CD8-positive, alpha-beta memory T cell (primary cell): ENCODE measurements at regions not wholly inside any gene's neighbourhood (a gene's known extent, or its start where the extent isn't known, plus 50 kb on each side); places are given as distances from the start of the nearest gene placed in this dataset.

Experiments
- CTCF ChIA-PET: fragments of 350-600 bp; sonication (Branson Sonifier 250); formaldehyde crosslinking; loops from one replicate; lab custom pipeline; 2021; ENCODE audit warnings: antibody characterized with exemption; lab: Charles Lee
- POLR2A ChIA-PET: fragments of 350-600 bp; sonication (Branson Sonifier 250); formaldehyde crosslinking; loops from one replicate; lab custom pipeline; 2021; ENCODE audit warnings: antibody characterized with exemption; lab: Charles Lee
- DNase-seq, 5 donors: peaks; one replicate each; pipeline versions ENCODE4 v3.0.0 to v3.0.0-alpha.2; 2020 to 2022; ENCODE audit warnings: mixed read lengths in 1 of 5
- H3K27ac ChIP-seq: one replicate; pipeline ENCODE4 v1.7.0; 2013; ENCODE audit warnings: low read depth, mild to moderate bottlenecking, low read length, moderate library complexity
- H3K27me3 ChIP-seq: 2 replicates; pipeline ENCODE4 v1.7.0; 2013; ENCODE audit warnings: low read length, mild to moderate bottlenecking; ENCODE audit not compliant: insufficient read depth, poor library complexity, severe bottlenecking
- H3K36me3 ChIP-seq: 2 replicates; pipeline ENCODE4 v1.7.0; 2013; ENCODE audit warnings: mild to moderate bottlenecking, low read length, moderate library complexity; ENCODE audit not compliant: insufficient read depth
- H3K4me1 ChIP-seq: 2 replicates; pipeline ENCODE4 v1.7.0; 2013; ENCODE audit warnings: mild to moderate bottlenecking, low read length, moderate library complexity; ENCODE audit not compliant: insufficient read depth
- H3K4me3 ChIP-seq: 2 replicates; pipeline ENCODE4 v1.7.0; 2013; ENCODE audit warnings: mild to moderate bottlenecking, low read length
- H3K9me3 ChIP-seq: 2 replicates; pipeline ENCODE4 v1.7.0; 2013; ENCODE audit warnings: mild to moderate bottlenecking, low read length
- H3K27ac Mint-ChIP-seq, 8 donors: one replicate each; pipeline ENCODE4 v1.8.0; 2020 to 2021; ENCODE audit warnings: mixed read lengths in 8 of 8, mild to moderate bottlenecking in 6 of 8, inconsistent platforms in 3 of 8, moderate library complexity in 3 of 8
- H3K27me3 Mint-ChIP-seq, 2 donors: one replicate each; pipeline ENCODE4 v1.8.0; 2020 to 2021; ENCODE audit warnings: mixed read lengths in 2 of 2, mild to moderate bottlenecking in 1 of 2, moderate library complexity in 1 of 2
- H3K36me3 Mint-ChIP-seq, 3 donors: one replicate each; pipeline ENCODE4 v1.8.0; 2020 to 2021; ENCODE audit warnings: mixed read lengths in 3 of 3, inconsistent platforms in 1 of 3, mild to moderate bottlenecking in 1 of 3
- H3K4me1 Mint-ChIP-seq, 3 donors: one replicate each; pipeline ENCODE4 v1.8.0; 2020 to 2021; ENCODE audit warnings: mixed read lengths in 3 of 3, inconsistent platforms in 1 of 3, mild to moderate bottlenecking in 1 of 3
- H3K4me3 Mint-ChIP-seq, 7 donors: one replicate each; pipeline ENCODE4 v1.8.0; 2020 to 2021; ENCODE audit warnings: mixed read lengths in 7 of 7, mild to moderate bottlenecking in 6 of 7, moderate library complexity in 4 of 7, inconsistent platforms in 2 of 7
- H3K9me3 Mint-ChIP-seq, 5 donors: one replicate each; pipeline ENCODE4 v1.8.0; 2020 to 2022; ENCODE audit warnings: mixed read lengths in 5 of 5, mild to moderate bottlenecking in 3 of 5, moderate library complexity in 2 of 5, inconsistent platforms in 1 of 5

DNA sequence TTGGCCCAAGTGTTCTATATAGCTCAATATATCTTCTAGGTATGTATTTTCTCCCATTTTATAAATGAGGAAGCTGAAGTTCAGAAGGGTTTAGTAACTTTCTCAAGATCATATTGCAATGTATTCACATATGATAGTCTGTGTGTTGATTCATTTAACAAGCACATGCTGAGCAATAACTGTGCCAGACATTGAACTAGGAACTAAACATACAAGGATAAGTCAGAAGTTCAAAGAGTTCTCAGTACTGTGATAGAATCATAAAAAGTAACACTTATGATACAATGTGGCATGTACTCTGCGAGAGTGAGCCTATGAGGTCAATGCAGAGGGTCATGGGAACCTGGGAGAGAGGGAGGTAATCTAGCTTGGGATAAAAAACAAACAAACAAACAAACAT, 1082.2 kb upstream of the TENM4 start:
- POLR2A ChIA-PET, result no interaction called here
- no peaks in the 10 kb centered on the region for H3K27me3 Mint-ChIP-seq
- H3K4me1 Mint-ChIP-seq, result no peaks in the 10 kb centered on the region

DNA sequence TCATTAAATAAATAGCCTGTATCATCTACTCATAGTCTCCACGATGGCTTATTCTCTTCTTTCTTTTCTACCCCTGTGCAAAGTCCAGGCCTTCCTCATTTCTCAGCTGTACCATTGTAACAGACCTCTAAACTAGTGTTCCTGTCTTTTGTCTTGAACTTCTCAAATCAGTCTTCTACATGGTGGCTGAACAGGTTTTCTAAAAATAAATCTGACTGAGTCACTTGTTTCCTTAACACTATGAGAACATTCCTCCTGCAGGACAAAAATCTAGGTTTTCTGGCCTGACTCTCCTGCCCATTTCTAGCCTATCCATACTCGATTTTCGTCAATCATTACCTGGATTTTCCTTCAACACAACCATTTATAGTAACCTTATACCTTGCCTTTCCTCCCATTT, 1080.8 kb upstream of the TENM4 start:
- H3K27me3 ChIP-seq, result no peaks in the 10 kb centered on the region

More for the DNA sequence above, 1082.2 kb upstream of the TENM4 start:
- H3K4me1 ChIP-seq, result no peaks in the 10 kb centered on the region
- H3K36me3 ChIP-seq, result no peaks in the 10 kb centered on the region
- no peak for DNase-seq
- CTCF ChIA-PET, result no interaction called here
- no peaks in the 10 kb centered on the region for H3K27me3 ChIP-seq
- no peak overlapping the region for H3K27ac Mint-ChIP-seq
- no peak overlapping the region for H3K4me3 ChIP-seq
- no peaks in the 10 kb centered on the region for H3K36me3 Mint-ChIP-seq
- no peak overlapping the region for H3K27ac ChIP-seq
- H3K9me3 Mint-ChIP-seq, result peaks cover 4 to 11% (median 5%) of the 10 kb centered on the region in 5 donors
- H3K9me3 ChIP-seq, result no peaks in the 10 kb centered on the region
- no peak overlapping the region for H3K4me3 Mint-ChIP-seq

DNA sequence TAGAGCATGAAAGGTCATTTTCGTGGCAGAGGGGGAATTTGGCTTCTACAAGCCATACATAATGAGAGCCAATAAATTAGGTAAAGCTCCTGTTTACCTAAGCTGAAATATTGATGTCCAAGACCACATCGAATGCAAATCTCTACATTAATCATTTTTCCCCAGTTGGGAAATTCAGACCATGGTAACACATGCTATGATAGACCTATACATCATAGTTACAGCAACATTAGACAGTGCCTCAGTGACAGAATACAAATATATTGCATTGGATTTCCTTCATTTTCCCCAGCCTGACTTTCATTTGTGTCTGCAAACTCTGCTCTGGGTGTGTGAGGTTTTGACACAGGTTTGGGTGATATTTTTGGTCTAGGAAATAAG, 1079.7 kb upstream of the TENM4 start:
- H3K9me3 Mint-ChIP-seq, result peaks cover 5 to 14% (median 10%) of the 10 kb centered on the region in 5 donors
- Histone ChIP-seq H3K27ac (no peak overlapping the region), H3K27me3 (no peaks in the 10 kb centered on the region), H3K36me3 (no peaks in the 10 kb centered on the region), H3K4me3 (no peak overlapping the region), H3K4me1 (no peaks in the 10 kb centered on the region), H3K9me3 (no peaks in the 10 kb centered on the region)
- CTCF ChIA-PET, result interaction anchor here (1.4 kb wide), 1 partner anchor 12 kb away, joined by 3 read pairs; no protein-coding TSS in a partner anchor
- H3K27me3 Mint-ChIP-seq, result peaks cover 0 to 1% of the 10 kb centered on the region in 2 donors
- no peaks in the 10 kb centered on the region for H3K4me1 Mint-ChIP-seq
- no peak for DNase-seq
- no peak overlapping the region for H3K4me3 Mint-ChIP-seq
- no peak overlapping the region for H3K27ac Mint-ChIP-seq
- POLR2A ChIA-PET, result no interaction called here
- H3K36me3 Mint-ChIP-seq, result no peaks in the 10 kb centered on the region

More for the DNA sequence above, 1080.8 kb upstream of the TENM4 start:
- no peak overlapping the region for H3K4me3 ChIP-seq
- ChIA-PET CTCF (no interaction called here), POLR2A (no interaction called here)
- Mint-ChIP-seq H3K9me3 (peaks cover 8 to 14% (median 13%) of the 10 kb centered on the region in 5 donors), H3K4me3 (no peak overlapping the region), H3K4me1 (no peaks in the 10 kb centered on the region), H3K36me3 (no peaks in the 10 kb centered on the region), H3K27ac (no peak overlapping the region), H3K27me3 (peaks cover 0 to 1% of the 10 kb centered on the region in 2 donors)
- H3K27ac ChIP-seq, result no peak overlapping the region
- H3K4me1 ChIP-seq, result no peaks in the 10 kb centered on the region
- no peak for DNase-seq
- H3K9me3 ChIP-seq, result no peaks in the 10 kb centered on the region
- no peaks in the 10 kb centered on the region for H3K36me3 ChIP-seq

DNA sequence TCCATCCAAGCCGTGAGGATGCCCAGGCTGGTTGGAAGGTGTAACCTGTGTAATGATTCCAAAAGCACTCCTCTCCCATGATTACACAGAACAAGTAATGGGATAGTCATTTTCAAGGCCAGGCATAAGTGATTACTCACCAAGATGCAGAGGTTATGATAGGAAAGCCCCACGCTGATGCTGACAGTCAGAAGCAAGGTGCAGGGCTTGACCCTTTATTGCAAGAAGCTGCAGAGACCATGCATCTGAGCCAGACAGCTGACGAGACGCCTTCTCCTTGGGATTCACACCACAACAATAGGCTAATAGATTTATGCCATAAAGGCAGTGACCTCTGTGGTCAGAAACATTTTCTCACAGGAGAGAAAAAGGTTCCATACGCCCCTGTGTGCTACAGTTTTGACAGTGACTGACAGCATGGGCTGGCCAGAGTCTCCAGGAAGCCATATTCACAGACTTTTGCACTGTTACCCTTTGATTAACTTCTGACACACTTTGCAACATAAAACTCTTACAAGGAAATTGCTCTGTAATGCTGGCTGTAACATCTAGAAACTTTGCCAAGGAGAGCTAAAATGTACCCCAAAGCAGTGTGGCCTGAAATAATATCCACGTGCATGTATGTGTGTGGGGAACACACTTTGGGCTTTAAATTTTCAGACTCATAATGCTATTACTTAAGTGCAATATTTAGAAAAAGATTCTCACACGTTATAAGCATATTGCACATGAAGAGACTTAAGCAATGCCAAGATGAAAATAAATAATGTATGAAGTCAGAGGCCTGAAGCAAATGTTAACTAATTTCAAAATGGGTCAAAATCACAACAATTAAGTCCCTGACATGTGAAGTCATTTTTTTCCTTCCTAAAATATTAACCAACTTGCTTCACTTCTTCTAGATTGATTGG, 1079.0 kb upstream of the TENM4 start:
- Histone ChIP-seq H3K4me1 (no peaks in the 10 kb centered on the region), H3K27me3 (no peaks in the 10 kb centered on the region), H3K4me3 (no peak overlapping the region), H3K27ac (no peak overlapping the region), H3K36me3 (no peaks in the 10 kb centered on the region), H3K9me3 (no peaks in the 10 kb centered on the region)
- CTCF ChIA-PET, result interaction anchor here (1.4 kb wide), 1 partner anchor 12 kb away, joined by 3 read pairs; no protein-coding TSS in a partner anchor
- DNase-seq, result no peak
- peaks cover 0 to 1% of the 10 kb centered on the region in 2 donors for H3K27me3 Mint-ChIP-seq
- peaks cover 4 to 17% (median 14%) of the 10 kb centered on the region in 5 donors for H3K9me3 Mint-ChIP-seq
- POLR2A ChIA-PET, result no interaction called here
- H3K4me3 Mint-ChIP-seq, result no peak overlapping the region
- no peaks in the 10 kb centered on the region for H3K36me3 Mint-ChIP-seq
- H3K27ac Mint-ChIP-seq, result no peak overlapping the region
- H3K4me1 Mint-ChIP-seq, result no peaks in the 10 kb centered on the region

DNA sequence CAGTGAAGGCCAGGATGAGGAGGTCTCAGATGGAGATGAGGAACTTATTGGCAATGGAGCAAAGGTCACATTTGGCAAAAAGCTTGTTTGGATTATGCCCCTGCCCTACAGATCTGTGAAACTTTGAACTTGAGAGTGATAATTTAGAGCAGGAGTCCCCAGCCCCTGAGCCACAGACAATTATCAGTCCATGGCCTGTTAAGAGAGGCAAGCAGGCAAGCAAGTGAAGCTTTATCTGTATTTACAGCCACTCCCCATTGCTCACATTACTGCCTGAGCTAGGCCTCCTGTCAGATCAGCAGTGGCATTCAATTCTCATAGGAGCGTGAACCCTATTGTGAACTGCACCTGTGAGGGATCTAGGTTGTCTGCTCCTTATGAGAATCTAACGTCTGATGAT, 1076.9 kb upstream of the TENM4 start:
- ChIA-PET POLR2A (no interaction called here), CTCF (no interaction called here)
- no peaks in the 10 kb centered on the region for H3K9me3 ChIP-seq
- Mint-ChIP-seq H3K4me3 (no peak overlapping the region), H3K27me3 (peaks cover 0 to 1% of the 10 kb centered on the region in 2 donors), H3K27ac (no peak overlapping the region), H3K9me3 (peaks cover 6 to 21% (median 18%) of the 10 kb centered on the region in 5 donors), H3K4me1 (no peaks in the 10 kb centered on the region), H3K36me3 (no peaks in the 10 kb centered on the region)
- H3K27ac ChIP-seq, result no peak overlapping the region
- DNase-seq, result no peak
- no peaks in the 10 kb centered on the region for H3K4me1 ChIP-seq
- no peaks in the 10 kb centered on the region for H3K27me3 ChIP-seq
- H3K36me3 ChIP-seq, result no peaks in the 10 kb centered on the region
- H3K4me3 ChIP-seq, result no peak overlapping the region

DNA sequence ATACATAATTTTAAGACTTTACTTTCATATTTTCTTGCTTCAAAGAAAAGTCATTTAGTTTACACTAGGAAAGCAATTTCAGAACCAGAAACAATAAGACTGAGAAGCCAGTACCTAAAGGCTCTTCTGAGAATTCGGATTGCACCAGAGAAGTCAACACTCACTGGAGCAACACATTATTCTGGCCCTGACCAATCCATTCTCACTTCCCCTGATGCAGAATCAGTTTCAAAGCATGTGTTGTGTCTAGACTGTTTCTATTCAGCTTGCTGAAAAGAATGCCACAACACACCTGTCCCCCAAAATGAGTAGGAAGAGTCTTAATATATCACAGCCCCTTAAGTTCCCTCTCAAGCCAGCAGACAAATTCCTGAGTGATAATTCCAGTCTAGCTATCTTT, 1074.3 kb upstream of the TENM4 start:
- peaks cover 9 to 33% (median 17%) of the 10 kb centered on the region in 5 donors for H3K9me3 Mint-ChIP-seq
- no peak overlapping the region for H3K27ac Mint-ChIP-seq
- Histone ChIP-seq H3K36me3 (no peaks in the 10 kb centered on the region), H3K27me3 (no peaks in the 10 kb centered on the region), H3K4me1 (no peaks in the 10 kb centered on the region), H3K9me3 (no peaks in the 10 kb centered on the region), H3K4me3 (no peak overlapping the region), H3K27ac (no peak overlapping the region)
- ChIA-PET CTCF (no interaction called here), POLR2A (no interaction called here)
- no peak overlapping the region for H3K4me3 Mint-ChIP-seq
- peaks cover 0 to 1% of the 10 kb centered on the region in 2 donors for H3K27me3 Mint-ChIP-seq
- DNase-seq, result no peak
- no peaks in the 10 kb centered on the region for H3K36me3 Mint-ChIP-seq
- no peaks in the 10 kb centered on the region for H3K4me1 Mint-ChIP-seq

DNA sequence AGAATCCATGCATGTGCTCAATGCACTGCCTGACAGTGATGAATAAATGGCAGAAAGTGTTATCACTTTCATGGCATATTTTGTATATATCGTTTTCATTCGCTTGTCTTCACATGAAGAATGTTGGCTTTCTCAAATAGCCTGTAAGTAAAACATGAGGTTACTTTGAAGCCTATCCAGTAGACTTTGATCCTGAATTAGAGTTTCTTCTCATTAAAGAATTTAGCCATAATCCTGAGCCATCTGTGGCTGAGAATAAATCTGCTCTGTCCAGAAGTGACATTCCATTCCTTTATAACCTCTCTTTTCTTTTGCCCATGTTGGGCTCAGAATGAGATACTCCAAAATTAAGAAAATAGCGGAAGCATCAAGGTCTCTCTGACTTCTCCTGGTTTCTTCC, 1071.7 kb upstream of the TENM4 start:
- Histone ChIP-seq H3K27me3 (no peaks in the 10 kb centered on the region), H3K27ac (no peak overlapping the region), H3K36me3 (no peaks in the 10 kb centered on the region), H3K4me3 (no peak overlapping the region), H3K9me3 (no peaks in the 10 kb centered on the region), H3K4me1 (no peaks in the 10 kb centered on the region)
- Mint-ChIP-seq H3K36me3 (no peaks in the 10 kb centered on the region), H3K9me3 (peaks cover 12 to 45% (median 20%) of the 10 kb centered on the region in 5 donors), H3K27ac (no peak overlapping the region), H3K4me1 (no peaks in the 10 kb centered on the region), H3K4me3 (no peak overlapping the region), H3K27me3 (peaks cover 0 to 1% of the 10 kb centered on the region in 2 donors)
- POLR2A ChIA-PET, result no interaction called here
- CTCF ChIA-PET, result no interaction called here
- no peak for DNase-seq

DNA sequence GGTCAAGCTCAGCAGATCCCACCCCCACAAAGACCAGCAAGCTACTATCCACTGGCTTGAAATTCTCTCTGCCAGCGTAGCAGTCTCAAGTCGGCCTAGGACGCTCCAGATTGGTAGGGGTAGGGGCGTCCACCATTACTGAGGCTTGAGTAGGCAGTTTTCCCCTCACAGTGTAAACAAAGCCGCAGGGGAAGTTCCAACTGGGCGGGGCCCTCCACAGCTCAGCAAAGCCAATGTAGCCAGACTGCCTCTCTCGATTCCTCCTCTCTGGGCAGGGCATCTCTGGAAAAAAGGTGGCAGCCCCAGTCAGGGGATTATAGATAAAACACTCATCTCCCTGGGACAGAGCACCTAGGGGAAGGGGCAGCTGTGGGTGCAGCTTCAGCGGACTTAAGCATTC, 1064.9 kb upstream of the TENM4 start:
- Mint-ChIP-seq H3K36me3 (no peaks in the 10 kb centered on the region), H3K27me3 (no peaks in the 10 kb centered on the region), H3K27ac (no peak overlapping the region), H3K4me3 (no peak overlapping the region), H3K9me3 (peaks cover 9 to 18% (median 13%) of the 10 kb centered on the region in 5 donors), H3K4me1 (no peaks in the 10 kb centered on the region)
- Histone ChIP-seq H3K4me1 (no peaks in the 10 kb centered on the region), H3K4me3 (no peak overlapping the region), H3K9me3 (no peaks in the 10 kb centered on the region), H3K27me3 (no peaks in the 10 kb centered on the region), H3K36me3 (no peaks in the 10 kb centered on the region), H3K27ac (no peak overlapping the region)
- CTCF ChIA-PET, result no interaction called here
- DNase-seq, result no peak
- POLR2A ChIA-PET, result no interaction called here
